Thoracic aorta (tissue), 2 donors: ENCODE measurements at regions not wholly inside any gene's neighbourhood (a gene's known extent, or its start where the extent isn't known, plus 50 kb on each side); places are given as distances from the start of the nearest gene placed in this dataset.
"Not testable (repeated sequence)": the region's sequence is repeated elsewhere in the genome, so short reads cannot be mapped to it uniquely, and the experiment has no call there.

ENCODE experiments used
- ATAC-seq: fragments of 150-250 bp; one replicate; pipeline ENCODE4 v1.8.0; 2017; ENCODE audit warnings: low read depth; ENCODE audit not compliant: insufficient number of reproducible peaks, low FRiP score
- DNase-seq: peaks from one replicate; pipeline ENCODE4 v3.0.0-alpha.2; 2020; ENCODE audit warnings: low spot score
- H3K27ac ChIP-seq, 2 donors: fragments of 200-600 bp; sonication (generic); 1 replicate in 1 of 2; 2 replicates in 1 of 2; pipeline ENCODE4 v1.5.1; 2016; ENCODE audit warnings: mild to moderate bottlenecking in 2 of 2, moderate library complexity in 2 of 2
- H3K27me3 ChIP-seq: fragments of 200-600 bp; sonication (generic); replicated peaks from 2 replicates; pipeline ENCODE4 v1.6.0; 2016; ENCODE audit warnings: mild to moderate bottlenecking; ENCODE audit not compliant: insufficient read depth
- H3K36me3 ChIP-seq: fragments of 200-600 bp; sonication (generic); one replicate; pipeline ENCODE4 v1.5.1; 2016
- H3K4me1 ChIP-seq, 2 donors: fragments of 200-600 bp; sonication (generic); 1 replicate in 1 of 2; 2 replicates in 1 of 2; pipeline versions ENCODE4 v1.5.1 to v1.6.0; 2016; ENCODE audit warnings: low read depth in 2 of 2, mild to moderate bottlenecking in 1 of 2; ENCODE audit not compliant: control insufficient read depth in 1 of 2
- H3K4me3 ChIP-seq: fragments of 200-600 bp; sonication (generic); 2 replicates; pipeline ENCODE4 v1.5.1; 2016; ENCODE audit warnings: mild to moderate bottlenecking
- H3K9me3 ChIP-seq: fragments of 200-600 bp; sonication (generic); 2 replicates; pipeline ENCODE4 v1.5.1; 2016
- TF ChIP-seq, protein P1 (sequence below): fragments of 200-600 bp; sonication (generic); IDR thresholded peaks from one replicate; pipeline ENCODE4 v1.5.1; 2019; ENCODE audit warnings: antibody characterized with exemption

- Histone ChIP-seq H3K4me3 (no peak overlapping the region), H3K36me3 (no peaks in the 10 kb centered on the region), H3K9me3 (no peaks in the 10 kb centered on the region), H3K27ac (no peak overlapping the region), H3K4me1 (no peaks in the 10 kb centered on the region), H3K27me3 (no peaks in the 10 kb centered on the region)
- TF ChIP-seq, protein P1, sequence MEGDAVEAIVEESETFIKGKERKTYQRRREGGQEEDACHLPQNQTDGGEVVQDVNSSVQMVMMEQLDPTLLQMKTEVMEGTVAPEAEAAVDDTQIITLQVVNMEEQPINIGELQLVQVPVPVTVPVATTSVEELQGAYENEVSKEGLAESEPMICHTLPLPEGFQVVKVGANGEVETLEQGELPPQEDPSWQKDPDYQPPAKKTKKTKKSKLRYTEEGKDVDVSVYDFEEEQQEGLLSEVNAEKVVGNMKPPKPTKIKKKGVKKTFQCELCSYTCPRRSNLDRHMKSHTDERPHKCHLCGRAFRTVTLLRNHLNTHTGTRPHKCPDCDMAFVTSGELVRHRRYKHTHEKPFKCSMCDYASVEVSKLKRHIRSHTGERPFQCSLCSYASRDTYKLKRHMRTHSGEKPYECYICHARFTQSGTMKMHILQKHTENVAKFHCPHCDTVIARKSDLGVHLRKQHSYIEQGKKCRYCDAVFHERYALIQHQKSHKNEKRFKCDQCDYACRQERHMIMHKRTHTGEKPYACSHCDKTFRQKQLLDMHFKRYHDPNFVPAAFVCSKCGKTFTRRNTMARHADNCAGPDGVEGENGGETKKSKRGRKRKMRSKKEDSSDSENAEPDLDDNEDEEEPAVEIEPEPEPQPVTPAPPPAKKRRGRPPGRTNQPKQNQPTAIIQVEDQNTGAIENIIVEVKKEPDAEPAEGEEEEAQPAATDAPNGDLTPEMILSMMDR = no peak
- DNase-seq = no peak
- ATAC-seq = no peak
Observed at GRCh38 chr6:94713446-94713845, 863.9 kb upstream of the MANEA start.

- Histone ChIP-seq H3K4me3 (no peak overlapping the region), H3K27ac (no peak overlapping the region), H3K36me3 (no peaks in the 10 kb centered on the region), H3K9me3 (no peaks in the 10 kb centered on the region), H3K4me1 (no peaks in the 10 kb centered on the region), H3K27me3 (no peaks in the 10 kb centered on the region)
- DNase-seq (no peak), ATAC-seq (no peak)
- TF ChIP-seq, protein P1 = no peak
Observed at GRCh38 chr6:94698773-94699172, 878.6 kb upstream of the MANEA start.

GRCh38 chr6:94687255-94687654, 890.1 kb upstream of the MANEA start:
- ATAC-seq, H3K4me3 ChIP-seq, H3K4me1 ChIP-seq, H3K27me3 ChIP-seq, H3K36me3 ChIP-seq, H3K27ac ChIP-seq, DNase-seq, H3K9me3 ChIP-seq: not testable (repeated sequence)

DNA sequence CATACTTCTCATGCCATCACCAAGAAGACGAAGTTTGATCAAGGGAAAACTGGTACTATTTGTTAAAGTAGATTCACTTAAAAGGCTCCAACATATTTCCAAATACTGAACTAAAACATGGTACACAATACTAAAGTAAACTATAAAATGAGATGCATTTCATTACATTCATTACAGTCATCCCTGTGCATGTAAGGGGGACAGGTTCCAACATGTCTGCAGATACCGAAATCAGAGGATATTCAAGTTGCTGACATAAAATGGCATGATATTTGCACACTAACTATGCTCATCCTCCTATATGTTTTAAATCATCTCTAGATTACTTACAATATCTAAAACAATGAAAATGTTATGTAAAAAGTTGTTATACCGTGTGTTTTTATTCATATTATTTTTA, 893.9 kb upstream of the MANEA start:
- Histone ChIP-seq H3K9me3 (no peaks in the 10 kb centered on the region), H3K4me1 (no peaks in the 10 kb centered on the region), H3K27me3 (no peaks in the 10 kb centered on the region), H3K27ac (no peak overlapping the region), H3K36me3 (no peaks in the 10 kb centered on the region), H3K4me3 (no peak overlapping the region)
- DNase-seq (no peak), ATAC-seq (no peak)
- TF ChIP-seq, protein P1 = no peak

DNA sequence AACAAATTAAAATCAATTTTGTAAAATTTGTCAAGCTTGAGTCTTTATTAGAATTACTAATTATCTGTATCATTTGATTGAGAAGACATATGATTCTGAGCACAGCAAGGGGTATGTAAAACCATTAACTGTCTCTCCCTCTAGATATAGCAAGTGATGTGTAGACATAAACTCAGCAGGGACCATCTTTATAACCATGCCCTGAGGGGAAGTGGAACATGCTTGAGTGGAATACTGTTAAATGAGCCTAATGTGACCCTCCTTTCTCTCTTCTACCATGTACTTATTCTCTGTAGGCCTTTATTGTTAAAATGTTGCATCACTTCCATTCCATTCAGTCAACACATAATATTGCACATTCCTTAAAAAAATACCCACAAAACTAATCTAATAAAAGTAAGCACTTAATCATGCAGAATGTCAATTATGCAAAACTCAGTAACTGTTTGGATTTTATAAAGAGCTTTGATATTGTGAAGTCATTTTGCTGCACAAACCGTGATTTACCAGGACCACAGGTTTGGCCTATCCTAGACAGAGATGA, 896.6 kb upstream of the MANEA start:
- H3K9me3 ChIP-seq = peaks cover under 1% of the 10 kb centered on the region
- no peak overlapping the region for H3K4me3 ChIP-seq
- no peaks in the 10 kb centered on the region for H3K4me1 ChIP-seq
- H3K27ac ChIP-seq = no peak overlapping the region
- H3K27me3 ChIP-seq = no peaks in the 10 kb centered on the region
- DNase-seq (no peak), ATAC-seq (no peak)
- H3K36me3 ChIP-seq = no peaks in the 10 kb centered on the region
- TF ChIP-seq, protein P1 = no peak

DNA sequence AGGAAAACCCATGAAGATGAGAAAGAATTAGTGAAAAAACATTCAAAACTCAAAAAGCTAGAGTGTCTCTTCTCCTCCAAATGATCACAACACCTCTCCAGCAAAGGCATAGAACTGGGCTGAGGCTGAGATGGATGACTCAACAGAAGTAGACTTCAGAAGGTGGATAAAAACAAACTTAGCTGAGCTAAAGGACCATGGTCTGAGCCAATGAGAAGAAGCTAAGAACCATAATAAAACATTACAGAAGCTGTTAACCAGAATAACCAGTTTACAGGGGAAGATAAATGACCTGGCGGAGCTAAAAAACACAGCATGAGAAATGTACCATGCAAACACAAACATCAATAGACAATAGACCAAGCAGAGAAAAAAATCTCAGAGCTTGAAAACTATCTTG, 904.1 kb upstream of the MANEA start:
- TF ChIP-seq, protein P1 = no peak
- no peaks in the 10 kb centered on the region for H3K27me3 ChIP-seq
- DNase-seq (no peak), ATAC-seq (no peak)
- H3K27ac ChIP-seq = no peak overlapping the region
- H3K4me1 ChIP-seq = no peaks in the 10 kb centered on the region
- no peak overlapping the region for H3K4me3 ChIP-seq
- H3K36me3 ChIP-seq = no peaks in the 10 kb centered on the region
- H3K9me3 ChIP-seq = peaks cover 6% of the 10 kb centered on the region
